8988T (cell line): ENCODE measurements at regions not wholly inside any gene's neighbourhood (a gene's known extent, or its start where the extent isn't known, plus 50 kb on each side); places are given as distances from the start of the nearest gene placed in this dataset.
"Not testable (repeated sequence)": the region's sequence is repeated elsewhere in the genome, so short reads cannot be mapped to it uniquely, and the experiment has no call there.

ENCODE experiments used
- DNase-seq: peaks from one replicate; pipeline ENCODE4 v3.0.0; 2011

DNA sequence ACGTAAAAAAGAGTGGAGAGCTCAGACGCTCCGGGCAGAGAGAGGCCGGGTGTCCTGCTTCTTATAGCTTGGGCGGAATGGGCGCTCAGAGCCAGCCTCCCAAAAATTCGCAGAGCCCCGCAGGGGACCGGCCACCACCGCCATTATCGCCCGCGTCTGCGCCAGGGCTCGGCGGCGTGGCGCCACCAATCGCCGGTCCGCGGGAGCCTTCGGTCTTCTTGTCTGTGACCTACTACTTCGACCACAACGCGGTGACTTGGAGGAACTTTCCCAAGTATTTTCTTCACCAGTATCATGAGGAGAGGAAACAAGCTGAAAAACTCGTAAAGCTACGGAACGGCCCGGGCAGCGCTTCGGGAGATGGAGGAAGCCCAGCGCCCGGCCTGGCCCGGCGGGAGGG, 1138.1 kb upstream of the CHAC2 start:
- no peak for DNase-seq

DNA sequence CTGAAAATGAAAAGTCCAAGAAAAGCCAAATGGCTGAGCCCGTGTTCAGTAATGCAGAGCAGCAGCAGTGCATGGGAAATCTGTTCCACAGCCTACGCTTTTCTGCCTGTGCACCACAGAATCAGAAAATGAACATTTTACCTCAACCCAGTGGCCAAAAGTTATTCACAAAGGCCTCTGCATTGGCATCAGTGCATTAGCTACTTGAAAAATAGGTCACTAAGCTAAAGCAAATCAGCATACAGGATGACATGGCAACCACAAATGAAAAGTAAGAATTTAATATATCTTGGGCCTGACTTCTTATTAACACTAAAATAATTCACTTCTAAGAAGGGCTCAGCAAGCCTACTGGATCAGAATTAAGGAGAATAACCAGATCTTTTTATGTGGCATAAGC, 1145.3 kb upstream of the CHAC2 start:
- no peak for DNase-seq

DNA sequence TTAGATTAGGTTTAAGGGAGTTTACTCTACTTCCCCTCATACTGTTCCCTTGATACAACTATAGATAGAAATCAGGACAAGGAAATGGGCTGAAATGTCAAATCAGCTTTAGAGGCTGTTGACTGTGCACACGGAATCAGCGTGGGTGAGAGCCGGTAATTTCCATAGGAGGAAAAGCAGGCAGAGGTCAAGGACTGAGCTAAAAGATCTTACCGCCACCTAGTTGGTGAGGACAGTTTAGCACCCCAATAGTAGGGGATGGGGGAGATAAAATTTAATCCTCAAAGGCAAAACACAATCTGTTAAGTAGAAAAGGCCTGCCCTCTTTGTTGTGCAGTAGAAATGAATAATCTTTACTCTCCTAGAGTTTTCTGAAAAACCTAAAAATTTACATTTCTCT, 1154.5 kb upstream of the CHAC2 start:
- no peak for DNase-seq

DNA sequence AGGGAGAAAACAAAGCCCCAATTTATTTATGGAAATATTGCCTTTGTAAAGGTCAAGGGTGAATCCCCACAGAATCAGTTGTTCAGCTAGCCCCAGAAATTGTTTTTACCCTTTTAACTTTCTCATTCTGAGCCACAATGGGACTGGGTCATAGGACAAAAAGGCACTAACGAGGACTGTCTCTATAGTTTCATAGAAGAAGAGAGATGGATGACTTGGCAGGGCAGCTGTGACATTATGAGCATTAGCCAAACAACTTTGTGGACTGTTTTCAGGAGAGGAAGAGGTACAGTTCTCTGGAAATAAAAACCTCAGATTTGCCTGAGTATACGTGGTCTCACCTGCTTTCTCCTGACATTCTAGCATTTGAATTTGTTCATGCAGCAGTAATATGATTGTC, 1155.8 kb upstream of the CHAC2 start:
- DNase-seq = no peak

DNA sequence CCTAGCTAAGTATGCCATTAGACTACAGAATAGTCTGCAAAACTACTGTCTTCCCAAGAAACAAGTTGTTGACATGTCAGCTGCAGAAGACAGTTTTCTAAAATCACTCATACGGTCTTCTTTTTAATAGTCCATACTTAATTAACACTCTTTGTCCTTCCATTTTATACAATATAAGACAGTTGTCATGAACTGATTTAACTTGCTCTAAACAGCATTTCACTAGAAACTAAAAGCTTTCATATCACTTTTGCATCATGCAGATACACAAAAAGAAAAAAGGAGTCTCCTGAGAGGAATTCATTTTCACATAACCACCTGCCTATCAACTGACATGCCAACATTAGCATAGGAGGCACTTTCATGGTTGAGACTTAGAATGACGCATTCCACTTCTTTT, 1159.6 kb upstream of the CHAC2 start:
- DNase-seq = no peak

DNA sequence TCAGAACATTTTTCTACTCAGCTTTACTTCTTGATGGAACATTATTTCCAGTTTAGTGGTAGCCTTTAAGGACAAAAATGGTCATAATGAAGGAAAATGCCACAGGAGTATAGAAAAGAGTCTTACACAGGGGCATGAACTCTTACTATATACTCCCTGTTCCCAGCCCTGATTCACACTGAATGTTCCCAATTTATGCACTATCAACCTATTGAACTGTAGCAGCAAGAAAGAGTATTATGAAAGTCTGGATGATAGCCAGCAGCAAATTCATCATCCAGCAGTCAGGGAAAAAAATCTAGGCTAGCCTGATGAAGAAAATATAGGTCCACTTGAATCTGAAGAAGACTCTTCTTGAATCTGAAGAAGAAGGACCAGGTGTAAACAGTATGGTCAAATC, 1170.3 kb upstream of the CHAC2 start:
- DNase-seq = no peak

DNA sequence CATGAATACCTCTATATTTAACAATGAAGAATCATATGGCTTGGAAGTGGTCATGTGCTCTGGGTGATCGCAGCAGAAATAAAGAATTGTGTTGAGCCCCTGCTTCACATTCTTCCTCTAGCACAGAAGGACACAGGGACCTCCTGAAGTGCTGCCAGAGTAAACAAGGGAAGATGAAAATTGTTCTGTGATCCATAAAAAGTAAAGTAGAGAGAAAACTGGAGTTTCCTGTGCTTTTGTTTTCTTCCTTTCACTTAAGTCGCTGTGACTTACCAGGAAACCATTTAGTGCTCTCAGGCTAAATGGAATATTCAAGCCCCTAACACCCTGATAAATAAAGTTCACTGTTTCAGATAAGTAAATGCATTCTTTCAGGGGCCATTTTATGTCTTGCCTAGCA, 1173.6 kb upstream of the CHAC2 start:
- no peak for DNase-seq

DNA sequence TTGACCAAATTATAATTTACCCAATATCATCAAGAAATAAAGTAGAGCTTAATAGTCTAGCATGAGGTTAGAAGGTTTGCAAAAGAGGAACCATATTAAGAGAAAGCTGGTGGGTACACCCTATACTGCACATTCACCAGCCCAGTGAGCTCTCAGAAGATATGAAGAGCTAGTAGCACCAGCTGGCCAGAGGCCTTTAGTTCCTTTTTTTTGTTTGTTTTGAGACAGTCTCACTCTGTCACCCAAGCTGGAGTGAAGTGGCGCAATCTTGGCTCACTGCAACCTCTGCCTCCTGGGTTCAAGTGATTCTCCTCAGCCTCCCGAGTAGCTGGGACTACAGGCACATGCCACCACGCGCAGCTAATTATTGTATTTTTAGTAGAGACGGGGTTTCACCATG, 1183.5 kb upstream of the CHAC2 start:
- DNase-seq = not testable (repeated sequence)

DNA sequence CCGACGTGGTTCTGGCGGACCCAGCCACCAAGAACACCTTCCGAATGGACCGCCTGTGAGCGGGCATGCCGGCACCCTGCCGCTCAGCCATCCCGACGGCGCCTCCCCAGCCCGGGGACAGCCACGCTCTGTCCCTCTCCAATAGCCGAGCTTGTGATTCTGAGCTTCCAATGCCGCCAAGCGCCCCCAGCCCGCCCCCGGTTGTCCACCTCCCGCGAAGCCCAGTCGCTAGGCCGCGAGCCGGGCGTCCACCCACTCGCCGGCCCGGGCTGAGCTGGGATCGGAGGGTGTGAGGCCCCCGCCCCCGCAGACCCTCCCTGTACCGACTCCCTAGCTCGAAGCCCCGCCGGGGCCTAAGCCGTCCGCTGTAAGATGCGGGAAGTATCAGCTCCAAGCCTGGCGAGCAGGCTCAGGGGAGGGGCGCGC, 1195.1 kb upstream of the CHAC2 start:
- no peak for DNase-seq

DNA sequence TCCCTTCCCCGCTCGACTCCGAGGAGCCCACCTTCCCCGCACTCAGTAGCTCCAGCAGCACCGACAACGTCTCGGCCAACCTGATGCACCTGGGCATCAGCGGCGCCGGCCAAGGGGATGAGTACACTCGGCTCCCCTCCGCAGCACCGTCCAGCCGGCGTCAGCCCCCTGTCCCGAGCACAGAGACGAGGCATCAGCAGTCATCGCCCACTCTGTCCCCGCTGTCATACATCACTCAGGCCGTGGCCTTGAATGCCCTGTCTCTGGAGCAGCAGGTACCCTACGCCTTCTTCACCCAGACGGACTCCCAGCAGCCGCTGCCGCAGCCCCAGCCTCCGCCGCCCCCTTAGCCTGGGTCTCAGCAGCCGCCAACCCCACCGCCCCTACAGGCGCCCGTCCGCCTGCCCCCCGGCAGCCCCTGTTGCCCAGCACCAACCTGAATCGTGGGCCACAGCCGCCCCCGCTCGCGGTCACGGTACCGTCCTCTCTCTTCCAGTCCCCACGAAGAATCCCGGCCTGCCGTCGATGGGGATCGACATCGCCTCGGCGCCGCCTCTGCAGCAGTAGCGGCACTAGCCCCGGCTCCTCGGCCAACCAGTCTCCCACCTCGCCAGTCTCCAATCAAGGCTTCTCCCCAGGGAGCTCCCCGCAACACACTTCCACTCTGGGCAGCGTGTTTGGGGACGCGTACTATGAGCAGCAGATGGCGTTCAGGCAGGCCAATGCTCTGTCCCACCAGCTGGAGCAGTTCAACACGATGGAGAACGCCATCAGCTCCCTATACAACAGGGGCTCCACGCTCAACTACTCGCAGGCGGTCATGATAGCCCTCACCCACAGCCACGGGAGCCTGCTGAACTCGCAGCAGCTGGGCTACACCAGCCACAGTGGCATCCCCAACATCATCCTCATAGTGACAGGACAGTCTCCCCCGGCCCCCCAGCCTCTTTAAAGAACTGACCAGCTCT, 1195.9 kb upstream of the CHAC2 start:
- DNase-seq = no peak

DNA sequence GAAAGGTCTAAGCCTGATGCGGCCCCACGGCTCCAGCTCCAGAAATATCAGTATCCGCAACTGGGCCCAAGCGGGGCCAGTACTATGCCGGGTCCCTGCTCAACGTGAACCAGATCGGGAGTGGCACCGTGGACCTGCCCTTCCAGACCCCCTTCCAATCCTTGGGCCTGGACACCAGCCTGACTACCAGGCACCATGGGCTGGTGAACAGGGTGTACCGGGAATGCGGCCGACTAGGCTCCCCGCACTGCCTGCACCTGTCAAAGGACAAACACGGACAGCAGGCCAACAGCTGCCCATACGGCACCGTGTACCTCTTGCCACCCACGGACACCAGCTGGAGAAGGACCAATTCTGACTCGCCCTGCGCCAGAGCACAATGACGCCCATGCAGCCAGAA, 1196.9 kb upstream of the CHAC2 start:
- DNase-seq = no peak

DNA sequence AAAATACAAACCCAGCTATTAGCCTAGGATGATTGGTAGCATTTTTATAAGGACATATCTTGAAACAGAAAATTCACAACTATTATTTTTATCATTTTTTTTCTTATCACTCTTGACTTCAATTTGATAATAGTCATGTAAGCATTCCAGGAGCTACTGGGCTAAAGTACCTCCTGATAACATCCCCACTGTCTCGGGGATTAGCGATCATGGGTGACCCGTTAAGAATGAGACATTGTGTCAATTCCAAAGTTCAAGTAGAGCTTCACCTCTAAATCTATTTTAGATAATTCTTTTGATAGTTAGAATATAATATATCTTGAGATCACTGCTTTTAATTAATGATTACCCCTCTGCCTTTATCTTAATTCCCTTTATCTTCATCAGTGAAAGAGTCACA, 1204.5 kb upstream of the CHAC2 start:
- DNase-seq = no peak

DNA sequence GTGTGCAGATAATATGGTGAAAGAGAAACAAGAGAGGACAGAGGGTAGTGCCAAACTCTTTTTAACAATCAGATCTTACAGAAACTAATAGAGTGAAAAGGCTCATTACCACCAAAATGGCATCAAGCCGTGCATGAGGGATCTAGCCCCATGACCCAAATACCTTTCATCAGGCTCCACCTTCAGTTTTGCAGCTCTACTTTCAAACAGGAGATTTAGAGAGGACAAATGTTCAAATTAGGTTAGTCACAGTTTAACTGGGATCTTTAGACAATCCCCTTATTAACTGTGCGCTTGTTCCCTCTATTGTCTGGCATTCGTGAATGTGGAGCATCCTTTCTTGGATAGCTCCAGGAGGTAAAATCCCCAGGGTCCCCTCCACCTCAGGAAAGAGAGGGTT, 1209.3 kb upstream of the CHAC2 start:
- DNase-seq = no peak

DNA sequence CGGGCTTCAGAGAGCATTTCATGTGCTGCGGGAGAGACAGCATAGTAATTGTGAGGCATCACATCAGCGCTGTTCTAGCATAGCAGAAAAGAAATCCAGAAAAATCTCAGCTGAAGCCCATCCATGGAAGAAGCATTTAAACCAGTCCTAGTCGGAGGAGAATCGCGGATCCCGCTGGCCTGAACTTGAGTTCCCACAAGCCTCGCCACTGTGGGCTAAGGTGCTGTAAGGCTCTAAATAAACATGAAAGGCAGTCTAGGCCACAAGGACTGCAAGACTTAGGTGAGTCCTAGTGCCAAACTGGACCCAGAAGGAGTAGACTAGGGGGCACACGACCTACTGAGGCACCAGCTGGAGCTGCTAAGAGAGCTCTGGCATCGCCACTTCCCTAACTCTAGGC, 1225.3 kb upstream of the CHAC2 start:
- no peak for DNase-seq

DNA sequence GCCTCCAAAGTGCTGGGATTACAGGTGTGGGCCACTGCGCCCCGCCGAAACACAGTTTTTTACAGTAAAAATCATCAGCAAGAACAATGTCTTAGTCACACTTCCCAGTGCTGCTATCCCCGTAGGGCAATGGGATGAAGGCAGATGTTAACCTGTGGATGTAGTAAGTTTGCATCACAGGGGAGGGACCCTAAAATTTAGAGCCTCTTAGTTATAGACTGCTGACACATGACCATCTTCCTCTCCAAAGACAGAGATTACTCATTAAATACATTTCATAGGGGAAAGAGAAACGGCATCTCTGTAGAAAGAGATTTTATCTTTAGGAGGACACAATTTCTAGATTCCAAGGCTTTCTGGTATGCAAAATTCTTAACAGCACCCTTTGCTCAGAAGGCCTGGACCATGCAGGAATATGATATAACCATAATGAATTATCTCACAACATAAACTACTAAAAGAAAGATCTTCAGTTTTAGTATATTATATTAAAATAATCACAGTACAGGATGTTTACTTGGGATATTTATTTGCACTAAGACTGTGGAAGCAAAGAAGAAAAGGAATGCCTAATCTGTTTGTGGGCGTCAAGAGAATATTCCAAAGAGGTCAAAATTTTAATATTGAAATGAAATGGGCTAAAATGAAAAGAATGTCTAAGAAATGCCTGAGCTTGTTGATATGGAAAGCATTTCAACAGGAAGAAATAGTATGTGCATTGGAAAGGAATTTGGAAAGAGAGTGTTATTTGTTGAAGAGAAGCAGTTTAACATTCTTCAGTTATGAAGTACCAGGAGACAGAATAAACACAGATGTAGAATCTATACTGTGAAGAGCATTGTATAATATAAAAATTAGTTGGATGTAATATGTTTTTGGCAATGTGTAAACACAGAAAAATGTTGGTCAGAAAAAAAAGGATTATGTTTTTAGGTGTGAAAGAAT, 1228.3 kb upstream of the CHAC2 start:
- DNase-seq = no peak

DNA sequence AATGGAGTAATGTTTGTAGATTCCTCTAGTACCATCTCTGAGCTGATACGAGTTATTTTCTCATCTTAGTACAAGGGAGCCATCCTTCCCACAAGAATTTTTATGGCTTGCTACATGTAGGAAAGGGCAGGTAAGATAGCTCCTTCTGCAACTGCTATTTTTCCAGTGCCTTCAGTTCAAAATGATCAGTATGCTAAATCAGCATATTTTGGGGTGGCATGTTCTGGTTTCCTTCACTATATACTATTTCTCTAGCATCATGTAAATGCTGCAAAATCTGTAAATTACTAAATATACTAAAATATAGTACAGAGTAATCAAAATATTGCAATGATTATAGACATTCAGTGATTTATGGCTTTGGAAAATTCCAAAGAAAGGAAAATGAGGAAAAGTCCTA, 1230.0 kb upstream of the CHAC2 start:
- no peak for DNase-seq

DNA sequence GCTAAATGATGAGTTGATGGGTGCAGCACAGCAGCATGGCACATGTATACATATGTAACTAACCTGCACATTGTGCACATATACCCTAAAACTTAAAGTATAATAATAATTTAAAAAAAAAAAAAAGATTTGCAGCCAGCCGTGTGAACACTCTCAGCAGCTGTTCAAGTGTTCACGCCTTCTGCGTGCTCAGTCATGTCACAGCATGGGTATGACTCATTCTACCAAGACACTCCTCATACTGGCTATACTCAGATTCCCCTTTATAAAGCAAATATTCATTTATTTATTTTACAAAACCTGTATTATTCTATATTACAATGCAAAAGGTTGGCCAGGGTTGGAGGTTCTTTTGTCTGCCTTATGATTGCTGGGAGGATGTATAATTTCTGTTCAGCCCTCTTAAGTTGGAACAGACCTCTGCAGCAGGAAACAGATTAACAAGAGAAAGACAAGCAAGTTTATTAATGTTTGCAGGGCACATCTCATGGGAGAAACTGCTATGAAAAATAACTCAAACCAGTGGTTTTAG, 1230.6 kb upstream of the CHAC2 start:
- DNase-seq = no peak

DNA sequence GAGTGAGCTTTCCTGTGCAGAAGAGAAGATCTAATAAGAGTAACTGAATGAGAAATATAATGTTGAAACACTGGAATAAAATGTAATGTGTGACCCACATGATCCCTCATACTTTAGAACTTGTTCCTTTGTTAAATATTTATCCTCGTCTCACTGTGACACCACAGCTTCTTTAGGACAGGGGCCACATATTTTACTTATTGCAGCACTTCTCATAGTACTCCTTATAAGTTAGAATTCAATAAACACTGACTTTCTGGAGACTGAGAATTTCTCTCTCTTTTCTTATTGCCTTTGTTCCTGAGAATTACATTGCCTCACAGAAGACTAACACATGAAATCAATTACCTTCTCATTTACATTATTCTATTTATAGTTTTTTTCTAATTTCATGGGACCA, 1234.6 kb upstream of the CHAC2 start:
- no peak for DNase-seq

DNA sequence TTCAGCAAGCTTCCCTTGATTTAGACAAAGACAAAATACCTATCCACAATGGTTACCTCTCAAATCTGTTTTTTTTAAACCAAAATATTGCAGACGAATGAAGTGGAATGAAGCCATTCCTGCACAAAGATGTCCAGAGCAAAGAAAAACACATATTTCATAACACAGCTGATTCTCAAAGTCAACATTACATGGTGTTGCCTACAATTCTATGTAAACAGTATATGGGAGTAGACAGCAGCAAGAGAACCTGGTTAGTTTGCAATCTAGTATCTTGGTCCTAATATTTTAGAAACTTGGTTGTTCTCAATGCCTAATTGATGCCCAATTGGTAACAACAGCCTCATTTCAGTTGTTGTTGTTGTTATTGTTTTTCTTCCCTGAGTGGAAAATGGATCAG, 1240.9 kb upstream of the CHAC2 start:
- no peak for DNase-seq

DNA sequence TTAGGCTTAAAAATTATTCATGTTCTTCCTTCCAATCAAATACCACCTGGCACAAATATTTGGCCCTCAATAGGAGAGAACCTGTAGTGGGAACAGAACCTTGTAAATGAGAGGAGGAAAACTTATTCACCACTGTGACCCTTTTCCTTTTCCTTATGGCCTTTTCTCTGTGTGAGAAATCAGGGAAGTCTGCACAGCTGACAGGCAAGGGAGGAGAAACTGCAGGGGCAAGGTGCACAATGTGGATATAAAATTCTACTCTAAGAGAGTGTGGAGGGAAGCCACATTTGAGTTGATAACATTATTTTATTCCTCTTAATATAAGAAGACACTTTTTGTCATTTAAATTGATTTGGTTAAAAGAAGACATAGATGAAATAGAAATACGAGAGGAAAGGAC, 1247.0 kb upstream of the CHAC2 start:
- no peak for DNase-seq

DNA sequence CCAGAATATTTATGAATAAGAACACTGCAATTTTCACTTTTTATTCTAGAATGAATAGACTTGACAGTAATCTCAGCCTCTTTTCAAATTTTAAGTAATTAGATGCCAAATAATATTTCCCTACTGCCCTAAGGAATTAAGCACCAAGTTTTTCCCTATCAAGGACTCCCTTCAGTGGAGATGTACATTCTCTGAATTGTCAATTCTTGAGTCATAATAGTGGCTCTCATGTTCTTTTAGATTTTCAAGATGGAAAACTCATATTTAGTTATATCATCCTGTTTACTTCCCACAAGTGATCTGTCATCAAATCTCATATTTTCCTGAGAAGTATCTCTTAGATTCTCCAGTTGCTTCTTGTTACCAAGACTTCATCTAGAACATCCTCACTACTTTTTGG, 1248.9 kb upstream of the CHAC2 start:
- DNase-seq = no peak

DNA sequence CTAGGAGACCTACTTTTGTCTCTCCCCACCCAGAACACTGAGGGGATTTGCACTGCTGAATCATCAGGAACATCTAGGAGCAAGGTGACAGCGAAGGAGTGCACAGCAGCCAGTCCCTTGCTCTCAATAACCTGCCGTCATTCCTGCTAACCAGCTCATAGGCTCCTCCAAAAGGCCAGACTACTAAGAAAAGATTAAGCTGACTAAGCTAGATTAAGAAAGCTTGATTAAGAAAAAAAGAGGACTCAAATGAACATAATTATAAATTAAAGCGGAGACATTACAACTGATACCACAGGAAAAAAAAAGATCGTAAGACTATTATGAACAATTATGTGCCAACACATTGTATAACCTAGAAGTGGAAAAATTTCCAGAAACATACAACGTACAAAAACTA, 1254.8 kb upstream of the CHAC2 start:
- no peak for DNase-seq

DNA sequence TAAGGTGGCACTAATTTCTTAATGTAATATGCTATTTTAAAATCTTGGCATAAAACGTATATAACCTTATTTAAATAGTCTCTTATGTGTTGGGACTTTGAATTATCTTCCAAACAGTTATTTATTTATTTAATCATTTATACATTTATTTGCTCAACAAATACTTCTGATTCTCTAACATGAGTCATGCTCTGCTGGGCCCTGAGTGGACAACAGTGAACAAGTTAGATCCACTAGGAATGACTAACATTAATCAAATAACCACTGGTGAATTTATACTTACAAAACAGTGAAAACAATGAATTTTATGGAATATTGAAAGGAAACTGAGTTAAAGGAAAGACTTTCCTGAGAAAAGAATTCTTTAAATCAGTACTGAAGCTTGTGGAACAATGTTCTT, 1257.2 kb upstream of the CHAC2 start:
- DNase-seq = no peak

DNA sequence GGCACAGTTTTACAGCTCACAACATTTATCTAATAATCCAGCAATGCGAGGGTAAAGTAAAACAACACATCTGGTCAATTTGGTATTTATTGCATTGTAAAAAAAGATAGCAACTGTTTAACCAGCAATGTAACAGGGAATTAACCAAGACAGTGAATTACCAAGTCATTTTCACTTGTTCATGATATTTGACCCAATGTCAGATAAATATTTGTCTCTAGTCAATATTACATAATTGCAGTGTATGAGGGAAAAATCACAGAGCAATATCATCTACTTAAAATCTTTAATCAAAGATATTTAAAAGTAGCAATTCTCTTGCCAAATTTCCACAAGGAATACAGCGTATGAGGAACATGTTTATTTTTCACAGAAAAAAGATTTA, 1265.1 kb upstream of the CHAC2 start:
- no peak for DNase-seq
